IMR-90 (cell line): ENCODE measurements at regions not wholly inside any gene's neighbourhood (a gene's known extent, or its start where the extent isn't known, plus 50 kb on each side); places are given as distances from the start of the nearest gene placed in this dataset.

Experiments
- ATAC-seq: fragments of 200-7000 bp; cut with Tn5 transposase; 2 replicates; pipeline ENCODE4 v1.9.1; 2020; ENCODE audit warnings: low read depth, mild to moderate bottlenecking, moderate library complexity
- BruUV-seq: library from RNA; stranded (reverse); fragments of 400-500 nt; replicated peaks from 2 replicates; lab custom pipeline; 2021; lab: Mats Ljungman, UMichigan
- CTCF ChIA-PET: fragments of 300-600 bp; formaldehyde crosslinking; extraction: SDS; loops from one replicate; lab custom pipeline; 2021; ENCODE audit warnings: antibody characterized with exemption; lab: Yijun Ruan, JAX
- POLR2A ChIA-PET: fragments of 300-600 bp; sonication (Branson Sonifier 250); formaldehyde crosslinking; loops from one replicate; lab custom pipeline; 2022; ENCODE audit warnings: antibody characterized with exemption; ENCODE audit not compliant: unreplicated experiment; lab: Charles Lee
- DNase-seq: peaks from one replicate; pipeline ENCODE4 v3.0.0; 2013
- H2AFZ ChIP-seq: replicated peaks from 2 replicates; pipeline ENCODE3; 2013; ENCODE audit warnings: low read length, mild to moderate bottlenecking; ENCODE audit not compliant: poor library complexity
- H2AK5ac ChIP-seq: 2 replicates; pipeline ENCODE4 v1.6.1; 2013; ENCODE audit warnings: low read depth, low read length, inconsistent platforms
- H2AK9ac ChIP-seq: replicated peaks from 2 replicates; pipeline ENCODE3; 2013; ENCODE audit warnings: mild to moderate bottlenecking, low read depth, low read length, moderate library complexity; ENCODE audit not compliant: poor library complexity
- H2BK120ac ChIP-seq: 2 replicates; pipeline ENCODE4 v1.6.1; 2013; ENCODE audit warnings: low read depth, low read length, inconsistent platforms
- H2BK15ac ChIP-seq: 3 replicates; pipeline ENCODE4 v1.6.1; 2013; ENCODE audit warnings: low read depth, low read length, inconsistent platforms
- H2BK20ac ChIP-seq: 2 replicates; pipeline ENCODE4 v1.6.1; 2013; ENCODE audit warnings: low read depth, mild to moderate bottlenecking, inconsistent platforms, low read length, moderate library complexity
- H2BK5ac ChIP-seq: 2 replicates; pipeline ENCODE4 v1.6.1; 2013; ENCODE audit warnings: mild to moderate bottlenecking, low read depth, low read length, inconsistent platforms; ENCODE audit not compliant: poor library complexity, severe bottlenecking
- H3K14ac ChIP-seq: replicated peaks from 2 replicates; pipeline ENCODE4 v1.6.1; 2013; ENCODE audit warnings: low read depth, low read length, inconsistent platforms
- H3K18ac ChIP-seq: 2 replicates; pipeline ENCODE4 v1.6.1; 2013; ENCODE audit warnings: low read depth, low read length, control low read depth
- H3K23ac ChIP-seq: 2 replicates; pipeline ENCODE4 v1.6.1; 2013; ENCODE audit warnings: low read depth, low read length, inconsistent platforms
- H3K27ac ChIP-seq: 2 replicates; pipeline ENCODE4 v1.5.1; 2013; ENCODE audit warnings: mild to moderate bottlenecking, control low read depth, low read length; ENCODE audit not compliant: insufficient read depth
- H3K27me3 ChIP-seq: 2 replicates; pipeline ENCODE4 v1.6.1; 2013; ENCODE audit warnings: low read length; ENCODE audit not compliant: control insufficient read depth, insufficient read depth
- H3K36me3 ChIP-seq: 2 replicates; pipeline ENCODE4 v1.6.1; 2013; ENCODE audit warnings: low read length, mixed read lengths; ENCODE audit not compliant: control insufficient read depth, insufficient read depth
- H3K4ac ChIP-seq: 2 replicates; pipeline ENCODE4 v1.6.1; 2013; ENCODE audit warnings: low read depth, low read length, inconsistent platforms
- H3K4me1 ChIP-seq: 2 replicates; pipeline ENCODE4 v1.6.1; 2013; ENCODE audit warnings: low read length, mixed read lengths; ENCODE audit not compliant: control insufficient read depth, insufficient read depth
- H3K4me2 ChIP-seq: 2 replicates; pipeline ENCODE4 v1.6.1; 2013; ENCODE audit warnings: low read depth, mild to moderate bottlenecking, control low read depth, low read length, moderate library complexity
- H3K4me3 ChIP-seq: 2 replicates; pipeline ENCODE4 v1.5.1; 2013; ENCODE audit warnings: low read depth, mild to moderate bottlenecking, control low read depth, low read length, moderate library complexity; ENCODE audit not compliant: insufficient read depth
- H3K56ac ChIP-seq: 2 replicates; pipeline ENCODE4 v1.6.1; 2013; ENCODE audit warnings: low read length, inconsistent platforms; ENCODE audit not compliant: insufficient read depth; ENCODE audit errors: extremely low read depth
- H3K79me1 ChIP-seq, 2 experiments: 2 replicates each; pipeline ENCODE4 v1.6.1; 2013; ENCODE audit warnings: low read length in 2 of 2, inconsistent platforms in 1 of 2, low read depth in 1 of 2
- H3K9ac ChIP-seq: 2 replicates; pipeline ENCODE4 v1.6.1; 2013; ENCODE audit warnings: low read depth, low read length, control low read depth
- H3K9me1 ChIP-seq: 2 replicates; pipeline ENCODE4 v1.6.1; 2013; ENCODE audit warnings: low read length, inconsistent platforms; ENCODE audit not compliant: insufficient read depth
- H3K9me3 ChIP-seq: 2 replicates; pipeline ENCODE4 v1.6.1; 2013; ENCODE audit warnings: low read length; ENCODE audit not compliant: control insufficient read depth, insufficient read depth
- H4K20me1 ChIP-seq: 2 replicates; pipeline ENCODE4 v1.6.1; 2013; ENCODE audit warnings: low read length, inconsistent platforms; ENCODE audit not compliant: insufficient read depth
- H4K5ac ChIP-seq: 2 replicates; pipeline ENCODE4 v1.6.1; 2013; ENCODE audit warnings: mild to moderate bottlenecking, low read depth, low read length, control low read depth
- H4K8ac ChIP-seq, 2 experiments: 2 replicates each; pipeline ENCODE4 v1.6.1; 2013; ENCODE audit warnings: low read depth in 2 of 2, low read length in 2 of 2, control low read depth in 1 of 2, inconsistent platforms in 1 of 2
- H4K91ac ChIP-seq: 2 replicates; pipeline ENCODE4 v1.6.1; 2013; ENCODE audit warnings: low read depth, low read length, inconsistent platforms; ENCODE audit not compliant: insufficient read depth
- BHLHE40 ChIP-seq: fragments of 150-350 bp; IDR thresholded peaks from 2 replicates; pipeline ENCODE4 v1.6.1; 2016; ENCODE audit warnings: mild to moderate bottlenecking, low read depth, low read length
- CEBPB ChIP-seq: IDR thresholded peaks from 2 replicates; pipeline ENCODE4 v1.6.1; 2012; ENCODE audit warnings: low read depth, low read length, improper control_type of control experiment
- MAFK ChIP-seq: IDR thresholded peaks from 2 replicates; pipeline ENCODE4 v1.6.1; 2012; ENCODE audit warnings: low read depth, low read length, improper control_type of control experiment
- MAZ ChIP-seq: IDR thresholded peaks from 2 replicates; pipeline ENCODE4 v1.6.1; 2012; ENCODE audit warnings: low read depth, mild to moderate bottlenecking, low read length, improper control_type of control experiment, moderate library complexity, borderline replicate concordance
- MXI1 ChIP-seq: IDR thresholded peaks from 2 replicates; pipeline ENCODE4 v1.6.1; 2012; ENCODE audit warnings: low read depth, mild to moderate bottlenecking, low read length, moderate library complexity, borderline replicate concordance
- POLR2A ChIP-seq: IDR thresholded peaks from 2 replicates; pipeline ENCODE4 v1.6.1; 2012; ENCODE audit warnings: mild to moderate bottlenecking, low read depth, low read length
- RAD21 ChIP-seq: IDR thresholded peaks from 2 replicates; pipeline ENCODE4 v1.6.1; 2012; ENCODE audit warnings: low read length, improper control_type of control experiment
- RFX5 ChIP-seq: IDR thresholded peaks from 2 replicates; pipeline ENCODE4 v1.8.0; 2012; ENCODE audit warnings: low read depth, mild to moderate bottlenecking, low read length, moderate library complexity
- SMC3 ChIP-seq: fragments of 150-350 bp; IDR thresholded peaks from 2 replicates; pipeline ENCODE4 v1.6.1; 2016; ENCODE audit warnings: low read depth, mild to moderate bottlenecking, antibody characterized with exemption, low read length, moderate library complexity
- WGBS, 2 experiments: methylation state at CpG; one replicate each; pipeline versions ENCODE4 v1.1.5 to v1.1.7; 2013; ENCODE audit warnings: missing lambda C conversion rate in 2 of 2; ENCODE audit not compliant: insufficient read length in 1 of 2; ENCODE audit errors: extremely low coverage in 2 of 2; 5-methylcytosine and 5-hydroxymethylcytosine counted together
- dilution Hi-C: fragments of 300-500 bp; cut with HindIII; formaldehyde crosslinking; loops from one replicate; pipeline ENCODE4 v1.14.3; 2018; ENCODE audit warnings: low sequenced_read_pairs; ENCODE audit not compliant: unreplicated experiment
- in situ Hi-C: fragments of 300-500 bp; cut with MboI; formaldehyde crosslinking; loops from 3 replicates; pipeline ENCODE4 v1.14.3; 2019; ENCODE audit warnings: low sequenced_read_pairs, inconsistent platforms, mixed read lengths
- intact Hi-C: fragments of 100-400 bp; cut with micrococcal nuclease; formaldehyde crosslinking; loops from 2 replicates; pipeline ENCODE4 v1.10.0; 2022

GRCh38 chrX:139167282-139167681, 363.3 kb upstream of the F9 start:
- no peak for DNase-seq
- no peak overlapping the region for H4K8ac ChIP-seq
- no peak overlapping the region for H3K27ac ChIP-seq
- no peak overlapping the region for H3K56ac ChIP-seq
- WGBS, 2 experiments = no CpG with 5 or more reads among the region's 1 CpG
- no peaks in the 10 kb centered on the region for H3K27me3 ChIP-seq
- no peak overlapping the region for H3K9ac ChIP-seq
- H2BK15ac ChIP-seq = no peak overlapping the region
- intact Hi-C loops = no loop called here
- no peak overlapping the region for H2AFZ ChIP-seq
- H3K4ac ChIP-seq = no peak overlapping the region
- no peak overlapping the region for H3K23ac ChIP-seq
- H2BK5ac ChIP-seq = no peak overlapping the region
- H3K4me2 ChIP-seq = no peak overlapping the region
- dilution Hi-C loops = no loop called here
- ChIA-PET POLR2A (no interaction called here), CTCF (no interaction called here)
- no peak overlapping the region for H2AK5ac ChIP-seq
- H2BK120ac ChIP-seq = no peak overlapping the region
- no peaks in the 10 kb centered on the region for H4K20me1 ChIP-seq
- TF ChIP-seq CEBPB (no peak), RFX5 (no peak), POLR2A (no peak), MXI1 (no peak), MAFK (0 out of 2 replicates have a peak, but pooled peaks have one; percentile 12), MAZ (no peak), BHLHE40 (no peak), RAD21 (no peak), SMC3 (no peak)
- ATAC-seq = no peak
- no peak overlapping the region for H4K5ac ChIP-seq
- H2BK20ac ChIP-seq = no peak overlapping the region
- H3K9me3 ChIP-seq = no peaks in the 10 kb centered on the region
- H3K79me1 ChIP-seq = no peaks in the 10 kb centered on the region
- no peak overlapping the region for H3K18ac ChIP-seq
- no TSS peak for BruUV-seq
- H3K36me3 ChIP-seq = no peaks in the 10 kb centered on the region
- H3K14ac ChIP-seq = no peak overlapping the region
- H3K4me1 ChIP-seq = no peaks in the 10 kb centered on the region
- H4K91ac ChIP-seq = no peak overlapping the region
- H3K4me3 ChIP-seq = no peak overlapping the region
- no peak overlapping the region for H2AK9ac ChIP-seq
- no peaks in the 10 kb centered on the region for H3K9me1 ChIP-seq
- in situ Hi-C loops = no loop called here
